ENCODE measurements at regions not wholly inside any gene's neighbourhood (a gene's known extent, or its start where the extent isn't known, plus 50 kb on each side); places are given as distances from the start of the nearest gene placed in this dataset.
"Not testable (repeated sequence)": the region's sequence is repeated elsewhere in the genome, so short reads cannot be mapped to it uniquely, and the experiment has no call there.

DNA sequence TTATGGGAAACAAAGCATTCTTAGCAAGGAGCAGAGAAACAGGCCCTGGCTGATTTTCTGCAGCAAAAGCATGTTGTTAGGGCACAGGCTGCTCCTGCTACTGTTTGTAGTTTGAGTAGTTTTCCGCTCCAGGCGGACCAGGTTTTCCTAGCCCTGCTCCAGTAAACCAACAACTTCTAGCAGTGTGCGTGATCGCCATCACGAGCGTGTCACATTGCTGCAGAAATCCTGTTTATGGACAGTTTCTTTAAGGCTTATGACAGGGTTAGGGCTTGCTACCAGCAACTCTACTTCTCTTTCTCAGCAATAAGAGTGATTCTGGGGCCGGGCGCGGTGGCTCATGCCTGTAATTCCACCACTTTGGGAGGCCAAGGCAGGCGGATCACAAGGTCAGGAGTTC, 803.9 kb upstream of the CDH10 start:
- DNase-seq: no peak

DNA sequence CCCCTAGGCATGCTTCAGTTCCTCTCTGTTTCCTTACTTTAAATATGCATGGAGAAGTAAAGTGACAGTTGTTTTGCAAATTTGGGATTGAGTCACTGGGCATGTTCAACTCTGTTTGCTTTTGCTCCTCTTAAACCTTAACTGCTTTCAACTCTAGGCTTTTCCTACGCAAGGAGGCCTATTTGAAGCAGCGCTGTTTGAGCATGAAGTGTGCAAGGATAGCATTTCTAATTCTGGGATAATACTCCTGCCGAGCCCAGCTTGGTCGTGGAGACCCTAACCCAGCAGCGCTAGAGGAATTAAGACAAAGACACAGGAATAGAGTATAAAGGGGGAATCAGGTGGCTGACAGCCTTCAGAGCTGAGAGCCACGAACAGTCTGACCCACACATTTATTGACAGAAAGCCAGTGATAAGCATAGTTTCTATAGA, 803.4 kb upstream of the CDH10 start:
- DNase-seq: no peak

DNA sequence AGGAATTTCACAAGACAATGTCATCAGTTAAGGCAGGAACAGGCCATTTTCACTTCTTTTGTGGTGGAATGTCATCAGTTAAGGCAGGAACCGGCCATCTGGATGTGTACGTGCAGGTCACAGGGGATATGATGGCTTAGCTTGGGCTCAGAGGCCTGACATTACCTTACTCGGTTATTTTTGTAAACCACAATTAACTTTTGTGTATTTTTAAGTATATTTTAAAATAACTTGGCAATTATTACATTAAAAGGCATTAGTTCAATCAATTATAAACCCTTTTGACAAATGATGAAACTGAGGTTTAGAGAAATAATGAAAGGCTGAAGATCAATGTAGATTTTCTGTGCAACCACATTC, 801.3 kb upstream of the CDH10 start:
- not testable (repeated sequence) for DNase-seq

DNA sequence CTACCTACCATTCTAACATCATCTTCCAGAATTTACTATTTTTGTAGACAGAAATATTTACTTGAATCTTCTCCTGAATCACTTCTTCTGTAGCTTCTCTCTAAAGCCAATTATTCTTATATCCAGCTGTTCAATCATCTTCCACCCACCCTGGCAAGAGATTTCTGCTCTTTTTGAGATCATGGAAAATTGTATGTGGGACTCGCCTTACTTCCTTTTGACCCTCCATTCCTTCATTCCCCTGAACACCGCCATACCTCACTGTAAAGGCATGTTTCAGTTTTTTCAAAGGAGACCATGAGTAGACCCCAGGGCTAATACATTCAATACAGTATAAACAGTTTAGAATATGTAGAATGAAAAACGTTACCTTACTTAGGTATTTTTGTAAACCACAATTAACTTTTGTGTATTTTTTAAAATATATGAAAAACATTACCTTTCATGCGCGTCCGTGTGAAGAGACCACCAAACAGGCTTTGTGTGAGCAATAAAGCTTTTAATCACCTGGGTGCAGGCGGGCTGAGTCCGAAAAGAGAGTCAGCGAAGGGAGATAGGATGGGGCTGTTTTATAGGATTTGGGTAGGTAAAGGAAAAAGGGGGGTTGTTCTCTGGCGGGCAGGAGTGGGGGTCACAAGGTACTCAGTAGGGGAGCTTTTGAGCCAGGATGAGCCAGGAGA, 800.7 kb upstream of the CDH10 start:
- DNase-seq: not testable (repeated sequence)

DNA sequence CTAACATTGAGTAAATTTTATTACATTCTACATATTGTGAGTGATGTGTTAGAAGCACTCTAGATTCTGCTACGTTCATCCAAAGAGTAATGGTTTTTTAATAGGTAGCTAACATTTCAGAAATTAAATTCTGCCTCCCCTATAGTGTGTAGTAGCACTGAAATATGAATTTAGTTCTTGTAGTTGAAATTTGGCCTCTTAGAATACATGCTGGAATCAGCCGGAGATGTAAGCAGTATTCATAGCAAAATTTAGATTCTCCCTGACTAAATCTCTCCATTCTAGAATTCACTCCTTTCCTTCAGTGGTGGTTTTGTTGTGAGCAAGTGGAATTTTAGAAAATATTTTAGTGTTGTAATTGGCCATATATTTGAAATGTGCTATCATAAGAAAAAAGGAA, 799.9 kb upstream of the CDH10 start:
- DNase-seq: no peak

DNA sequence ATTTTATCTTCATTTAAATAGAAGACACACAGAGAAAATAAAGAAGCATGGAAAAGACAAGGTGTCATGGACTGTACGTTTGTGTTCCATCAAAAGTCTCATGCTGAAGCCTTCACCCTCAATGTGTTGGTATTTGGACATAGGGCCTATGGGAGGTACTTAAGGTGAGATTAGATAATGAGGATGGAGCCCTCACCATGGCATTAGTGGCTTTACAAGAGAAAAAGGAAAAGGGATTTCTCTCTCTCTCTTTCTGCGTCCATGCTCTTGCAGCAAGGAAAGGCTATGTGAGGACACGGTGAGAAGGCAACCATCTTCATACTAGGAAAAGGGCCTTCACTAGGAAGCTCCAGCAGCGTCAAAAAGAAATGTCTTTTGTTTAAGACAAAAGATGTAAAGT, 797.0 kb upstream of the CDH10 start:
- DNase-seq: no peak

DNA sequence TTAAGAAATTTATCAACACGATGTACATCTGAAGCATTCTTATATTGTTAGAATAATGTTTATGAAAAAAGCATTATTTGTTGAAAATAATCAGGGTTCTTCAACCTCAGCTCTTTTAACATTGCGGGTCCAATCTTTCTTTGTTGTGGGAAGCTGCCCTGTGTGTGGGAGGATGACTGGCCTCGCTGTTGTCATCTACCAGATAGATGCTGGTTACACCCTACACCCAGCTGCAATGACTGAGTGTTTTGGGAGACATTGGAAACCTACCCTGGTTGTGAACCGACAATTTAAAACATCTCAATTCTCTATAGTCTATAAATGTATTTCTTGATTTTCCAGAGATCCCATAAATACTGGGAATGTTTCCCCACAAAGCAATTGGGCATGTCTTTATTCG, 794.2 kb upstream of the CDH10 start:
- no peak for DNase-seq

DNA sequence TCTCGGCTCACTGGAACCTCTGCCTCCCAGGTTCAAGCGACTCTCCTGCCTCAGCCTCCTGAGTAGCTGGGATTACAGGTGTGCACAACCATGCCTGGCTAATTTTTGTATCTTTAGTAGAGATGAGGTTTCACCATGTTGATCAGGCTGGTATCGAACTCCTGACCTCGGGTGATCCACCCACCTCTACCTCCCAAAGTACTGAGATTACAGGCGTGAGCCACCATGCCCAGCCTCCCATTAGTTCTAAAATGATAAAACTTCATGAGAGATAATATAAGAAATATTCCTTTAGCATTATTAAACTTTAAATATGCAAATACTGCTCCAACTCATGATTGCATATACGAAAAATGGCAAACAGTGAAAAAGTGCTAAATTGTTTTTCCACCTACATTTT, 793.6 kb upstream of the CDH10 start:
- DNase-seq: not testable (repeated sequence)

DNA sequence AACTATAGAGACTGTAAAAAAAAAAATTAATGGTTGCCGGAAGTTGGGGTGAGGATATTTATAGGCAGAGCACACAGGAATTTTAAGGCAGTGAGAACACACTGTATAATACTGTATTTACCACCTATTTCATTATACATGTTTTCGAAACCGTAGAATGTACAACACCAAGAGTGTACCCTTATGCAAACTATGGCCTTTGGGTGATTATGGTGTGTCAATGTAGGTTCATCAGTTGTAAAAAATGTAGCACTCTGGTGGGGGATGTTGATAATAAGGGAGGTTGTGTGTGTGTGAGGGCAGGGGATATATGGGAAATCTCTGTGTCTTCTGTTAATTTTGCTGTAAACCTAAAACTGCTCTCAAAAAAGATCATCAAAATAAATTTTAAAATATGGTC, 791.7 kb upstream of the CDH10 start:
- no peak for DNase-seq

DNA sequence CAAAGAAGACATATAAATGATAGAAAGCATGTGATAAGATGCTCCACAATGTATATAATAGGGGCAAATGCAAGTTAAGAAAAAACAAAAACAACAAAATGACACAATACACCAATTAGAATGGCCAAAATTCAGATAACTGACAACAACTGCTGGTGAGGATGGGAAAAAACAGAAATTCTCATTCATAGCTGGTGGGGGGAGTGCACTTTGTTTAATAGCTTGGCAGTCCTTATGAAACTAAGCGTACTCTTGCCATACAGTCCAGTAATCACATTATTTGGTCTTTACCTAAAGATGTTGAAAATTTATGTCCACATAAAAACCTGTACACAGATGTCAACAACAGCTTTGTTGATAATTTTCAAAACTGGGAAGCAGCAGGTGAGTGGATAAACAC, 791.1 kb upstream of the CDH10 start:
- no peak for DNase-seq

DNA sequence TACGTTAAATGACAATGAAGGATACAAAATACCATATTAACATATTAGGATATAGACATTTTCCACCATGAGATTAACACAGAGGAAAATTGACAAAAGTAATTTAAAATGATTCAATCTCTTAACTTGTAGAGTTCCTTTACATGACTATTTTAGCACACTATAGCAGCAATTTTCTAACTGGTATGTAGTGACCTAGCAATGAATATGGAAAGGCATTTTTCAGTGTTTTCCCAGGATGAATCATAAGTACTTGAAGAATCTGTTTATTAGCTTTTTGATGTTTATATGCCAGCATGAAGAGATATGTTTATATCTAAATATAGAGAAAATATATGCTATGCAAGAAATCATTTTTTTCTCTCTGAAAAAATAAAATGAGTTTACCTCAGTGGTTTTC, 782.5 kb upstream of the CDH10 start:
- no peak for DNase-seq

DNA sequence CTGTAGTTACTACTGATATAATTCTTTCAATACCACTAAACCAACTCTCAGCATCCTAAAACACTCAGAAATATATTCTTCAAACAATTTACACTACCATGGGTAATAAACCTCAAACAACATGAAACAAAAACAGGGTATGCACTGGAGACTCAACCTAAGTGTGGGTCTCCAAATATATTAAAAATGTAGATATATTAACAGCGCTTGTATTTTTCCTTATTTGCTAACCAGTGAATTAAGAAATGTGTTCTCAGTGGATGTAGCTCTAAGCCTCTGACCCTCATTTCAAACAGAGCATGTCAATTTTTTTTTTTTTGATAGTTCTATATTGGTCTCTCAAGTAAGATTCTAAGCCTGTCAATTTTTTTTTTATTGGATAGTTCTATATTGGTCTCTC, 778.5 kb upstream of the CDH10 start:
- no peak for DNase-seq

DNA sequence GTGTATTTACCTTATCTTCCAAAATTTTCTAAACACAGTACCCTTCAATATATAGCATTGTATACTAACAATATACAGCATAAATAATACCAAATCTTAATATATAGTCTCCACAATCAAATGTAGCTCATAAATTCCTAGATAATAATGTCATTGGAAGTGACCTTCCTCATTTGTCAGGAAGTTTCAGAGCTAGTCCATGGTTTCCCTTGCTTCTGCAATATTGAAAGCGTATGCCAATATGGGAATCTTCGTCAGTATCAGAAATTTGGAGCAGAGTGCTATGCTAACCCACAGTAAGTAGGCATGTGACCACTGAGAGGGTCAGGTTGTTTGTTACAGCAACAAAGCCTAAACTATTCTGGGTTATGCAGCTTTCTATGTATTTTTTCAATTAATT, 774.9 kb upstream of the CDH10 start:
- no peak for DNase-seq

DNA sequence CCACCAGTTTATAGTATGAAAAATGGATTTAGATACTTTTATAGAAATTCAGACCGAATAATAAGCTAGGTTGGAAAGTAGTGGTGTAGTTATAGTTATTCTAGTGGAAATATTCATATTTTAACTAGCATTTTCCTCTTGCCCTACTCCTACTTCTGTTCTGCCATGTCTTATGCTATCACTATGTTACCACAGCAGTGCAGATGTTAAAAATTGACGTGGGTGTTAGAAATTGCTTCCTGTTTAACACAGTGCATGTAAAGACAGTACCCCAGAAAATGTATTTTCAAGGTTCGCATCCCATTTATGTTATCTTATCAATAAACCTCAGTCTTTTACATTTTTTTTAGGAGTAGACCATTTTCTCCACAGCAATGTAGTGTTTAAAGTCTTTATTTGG, 774.2 kb upstream of the CDH10 start:
- DNase-seq: no peak

DNA sequence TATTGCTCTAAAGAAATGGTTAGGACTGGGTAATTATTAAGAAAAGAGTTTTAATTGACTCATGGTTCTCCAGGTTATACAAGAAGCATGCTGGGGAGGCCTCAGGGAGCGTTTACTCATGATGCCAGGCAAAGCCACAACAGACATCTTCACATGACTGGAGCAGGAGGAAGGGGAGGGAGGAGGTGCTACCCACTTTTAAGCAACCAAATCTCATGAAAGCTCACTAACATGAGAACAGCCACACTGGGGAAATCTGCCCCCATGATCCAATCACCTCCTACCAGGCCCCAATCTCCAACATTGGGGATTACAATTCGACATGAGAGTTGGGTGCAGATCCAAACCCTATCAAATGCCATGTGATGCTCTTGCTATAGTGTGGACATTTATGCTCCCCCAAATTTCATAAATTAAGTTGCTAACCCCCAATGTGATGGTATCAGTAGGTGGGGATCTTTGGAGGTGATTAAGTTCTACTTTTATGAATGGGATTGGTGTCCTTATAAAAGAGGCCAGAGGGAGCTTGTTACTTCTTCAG, 773.6 kb upstream of the CDH10 start:
- no peak for DNase-seq

DNA sequence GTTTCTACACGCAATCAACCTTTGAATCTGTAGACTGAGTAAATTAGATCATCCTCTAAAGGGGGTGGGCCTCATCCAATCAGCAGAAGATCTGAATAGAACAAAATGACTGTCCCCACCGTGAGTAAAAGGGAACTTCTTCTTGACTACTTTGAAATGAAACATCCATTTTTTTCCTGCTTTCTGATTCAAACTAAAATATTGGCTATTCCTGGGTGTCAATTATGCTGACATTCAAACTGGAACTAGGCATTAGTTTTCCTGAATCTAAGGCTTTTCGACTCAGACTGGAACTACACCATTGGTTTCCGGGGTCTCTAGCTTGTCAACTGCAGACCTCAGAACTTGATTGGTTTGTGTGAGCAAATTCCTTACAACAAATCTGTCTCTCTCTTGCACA, 772.2 kb upstream of the CDH10 start:
- no peak for DNase-seq

DNA sequence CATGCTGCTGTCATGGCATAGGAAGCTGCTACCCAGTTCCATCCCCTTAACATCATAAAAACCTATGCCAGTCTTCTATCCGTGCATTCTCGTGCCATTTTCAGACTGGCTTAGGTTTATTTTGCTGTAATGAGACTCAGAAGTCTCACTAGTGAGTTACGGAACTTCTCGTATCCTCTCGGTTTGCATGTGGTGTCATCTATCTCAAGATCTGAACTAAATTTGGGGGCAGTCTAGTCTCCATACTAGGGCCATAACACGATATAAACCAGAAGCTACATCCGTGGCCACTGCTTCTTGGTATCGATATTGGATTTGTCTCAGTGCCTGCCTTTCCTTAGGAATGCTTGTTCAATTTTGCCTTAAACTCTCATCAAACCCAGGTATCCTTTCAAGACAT, 771.2 kb upstream of the CDH10 start:
- DNase-seq: no peak

DNA sequence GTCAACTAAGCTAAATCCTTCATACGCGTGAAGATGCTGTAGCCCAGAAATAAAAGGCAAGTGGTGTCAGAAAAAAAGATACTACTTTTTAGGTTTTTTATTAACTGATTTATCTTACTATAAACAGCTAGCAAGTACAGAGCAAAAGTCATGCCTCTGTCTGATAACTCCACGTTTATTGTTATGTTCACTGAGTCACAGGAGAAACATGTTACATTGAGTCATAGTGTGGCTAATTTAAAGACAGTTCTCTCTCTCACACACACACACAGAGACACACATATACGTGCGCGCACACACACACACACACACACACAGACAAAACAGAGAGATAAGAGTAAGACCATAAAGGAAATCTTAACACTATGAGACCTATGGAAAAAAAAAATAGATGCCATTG, 770.0 kb upstream of the CDH10 start:
- DNase-seq: no peak

DNA sequence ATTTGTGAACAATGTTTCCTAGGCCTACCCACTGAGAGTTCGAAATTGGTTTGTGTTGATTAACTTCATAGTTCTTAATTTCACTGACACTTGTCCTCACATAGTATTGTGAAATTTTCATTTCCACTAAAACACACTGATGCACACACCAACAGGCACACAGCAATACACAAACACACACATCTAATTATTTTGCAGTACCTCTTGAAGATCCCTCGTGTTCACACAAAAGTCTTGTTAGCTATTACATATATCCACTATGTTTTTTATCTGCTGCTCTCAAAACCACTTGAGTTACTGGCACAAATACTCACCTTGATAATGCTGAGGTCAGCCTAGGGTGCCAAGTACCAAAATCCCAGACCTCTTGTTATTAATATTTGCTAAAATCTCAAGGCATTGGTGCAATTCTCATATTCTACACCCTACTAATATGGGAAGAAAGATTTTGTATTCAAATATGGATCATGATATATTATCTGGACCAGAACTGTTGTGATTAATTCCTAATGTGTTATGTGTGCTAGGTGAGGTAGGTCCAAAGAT, 767.4 kb upstream of the CDH10 start:
- no peak for DNase-seq

DNA sequence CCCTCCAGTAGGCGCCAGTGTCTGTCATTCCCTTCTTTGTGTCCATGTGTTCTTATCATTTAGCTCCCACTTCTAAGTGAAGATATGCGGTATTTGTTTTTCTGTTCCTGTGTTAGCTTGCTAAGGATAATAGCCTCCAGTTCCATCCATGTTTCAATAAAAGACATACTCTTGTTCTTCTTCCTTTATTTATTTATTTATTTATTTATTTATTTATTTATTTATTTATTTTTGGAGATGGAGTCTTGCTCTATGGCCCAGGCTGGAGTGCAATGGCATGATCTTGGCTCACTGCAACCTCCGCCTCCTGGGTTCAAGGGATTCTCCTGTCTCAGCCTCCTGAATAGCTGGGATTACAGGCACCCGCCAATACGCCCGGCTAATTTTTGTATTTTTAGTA, 762.6 kb upstream of the CDH10 start:
- DNase-seq: not testable (repeated sequence)

DNA sequence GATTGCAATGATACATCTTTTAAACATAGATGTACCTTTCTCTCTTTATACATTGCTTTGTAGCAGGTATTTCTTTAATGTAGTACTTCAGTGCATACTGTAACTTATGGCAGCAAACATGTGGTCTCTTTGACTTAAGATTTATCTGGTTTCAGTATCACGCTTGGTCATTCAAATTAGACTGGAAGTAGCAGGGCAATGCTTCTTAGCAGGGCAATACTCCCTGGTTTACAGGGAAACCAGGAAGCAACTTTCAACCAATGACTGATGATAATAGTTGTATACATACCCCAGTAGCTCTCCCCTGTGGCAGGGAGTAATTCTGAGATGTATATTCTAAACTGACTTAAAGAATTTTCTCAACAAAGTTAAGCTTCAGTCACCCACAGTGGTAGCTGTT, 761.1 kb upstream of the CDH10 start:
- no peak for DNase-seq

DNA sequence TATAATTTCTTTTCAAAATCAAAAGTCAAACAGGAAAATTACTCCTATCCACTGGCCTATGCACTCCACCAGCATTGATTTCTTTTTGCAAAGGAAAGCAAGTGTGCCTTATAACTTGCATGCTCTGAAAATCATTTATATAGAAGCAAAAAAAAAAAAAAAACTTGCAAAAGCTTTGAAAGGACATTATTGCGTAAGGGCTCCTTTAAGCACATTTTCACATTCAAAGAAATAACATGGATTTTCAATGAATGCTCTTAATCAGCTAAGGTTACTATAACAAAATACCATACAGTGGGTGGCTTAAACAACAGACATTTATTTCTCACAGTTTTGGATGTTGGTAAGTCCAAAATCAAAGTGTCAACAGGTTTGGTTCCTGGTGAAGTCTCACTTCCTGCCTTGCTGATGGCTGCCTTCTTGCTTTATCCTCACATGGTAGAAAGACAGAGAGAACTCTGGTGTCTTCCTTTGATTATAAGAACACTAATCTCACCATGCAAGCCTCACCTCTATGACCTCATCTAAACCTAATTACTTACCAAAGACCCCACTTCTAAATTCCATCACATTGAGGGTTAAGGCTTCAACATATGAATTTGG, 755.2 kb upstream of the CDH10 start:
- DNase-seq: no peak

DNA sequence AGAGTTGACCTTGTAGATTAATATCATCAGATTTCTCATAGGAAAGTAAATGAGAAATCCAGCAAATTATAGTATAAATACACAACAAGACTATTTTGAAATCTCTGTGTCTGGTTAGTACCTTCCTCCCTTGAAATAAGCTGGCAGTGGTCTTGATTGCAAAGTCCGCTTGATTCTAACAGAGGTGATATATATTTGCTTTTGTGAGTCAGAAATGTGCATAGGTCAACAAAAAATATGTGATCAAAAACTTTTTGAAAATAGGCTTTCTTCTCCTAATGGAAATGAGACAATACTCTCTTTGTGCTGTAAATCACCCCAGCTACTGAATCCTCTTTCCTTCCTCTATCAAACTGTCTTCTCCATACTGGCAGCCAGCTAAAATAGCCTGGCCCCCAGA, 749.2 kb upstream of the CDH10 start:
- DNase-seq: no peak

DNA sequence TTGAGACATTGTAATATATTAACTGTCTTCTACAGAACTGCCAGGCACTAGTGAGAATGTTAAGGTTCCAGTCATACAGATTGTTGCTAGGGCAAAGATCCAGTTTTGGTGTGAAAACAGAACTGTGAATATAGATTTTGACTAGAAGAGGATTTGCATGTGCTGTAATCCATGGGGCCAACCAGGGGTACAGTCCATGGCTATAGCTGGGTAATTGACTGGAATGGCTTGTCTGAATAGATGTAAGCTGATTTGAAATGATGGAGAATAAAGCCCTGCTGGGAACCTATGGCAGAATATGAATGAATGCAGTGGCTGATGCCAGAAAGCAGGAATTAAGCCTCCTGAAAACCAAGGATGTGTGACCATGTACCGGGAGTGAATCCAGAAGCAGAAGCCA, 748.5 kb upstream of the CDH10 start:
- no peak for DNase-seq

DNA sequence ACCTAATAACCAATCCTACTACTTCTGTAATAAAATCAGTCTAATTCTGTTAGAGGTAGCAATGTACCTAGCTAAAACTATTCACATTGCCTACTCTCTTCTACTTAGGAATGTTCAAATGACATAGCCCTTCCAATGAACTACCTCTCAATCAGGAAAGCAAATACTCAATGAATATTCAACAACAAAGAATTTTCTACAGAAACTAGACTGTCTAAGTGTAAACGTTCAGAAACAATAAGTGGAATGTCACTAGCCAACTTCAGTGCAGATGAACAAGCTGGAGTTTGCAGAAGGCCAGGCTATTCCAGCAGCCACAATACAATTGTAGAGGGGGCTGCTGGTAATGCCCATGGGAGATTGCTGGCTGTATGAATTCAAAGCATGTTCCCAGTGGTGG, 743.2 kb upstream of the CDH10 start:
- no peak for DNase-seq

Measured in hematopoietic multipotent progenitor cell treated with erythropoietin and hydrocortisone succinate and interleukin-3 and kit ligand, for 8 days (in vitro differentiated cells).